OCI-LY3 (cell line): ENCODE measurements at regions not wholly inside any gene's neighbourhood (a gene's known extent, or its start where the extent isn't known, plus 50 kb on each side); places are given as distances from the start of the nearest gene placed in this dataset.

Source experiments
- CTCF ChIP-seq: fragments of 200-600, 300-600 bp; sonication (generic); IDR thresholded peaks from 2 replicates; pipeline ENCODE4 v1.5.1; 2014; ENCODE audit warnings: antibody characterized with exemption, low read length, low read depth
- EZH2phosphoT487 ChIP-seq: fragments of 200-600 bp; shearing (Covaris generic); IDR thresholded peaks from 2 replicates; pipeline ENCODE4 v1.6.1; 2018; ENCODE audit warnings: antibody characterized with exemption, mixed run types, low read depth

- TF ChIP-seq CTCF, result no peak
- no peak for TF ChIP-seq EZH2phosphoT487
Observed at GRCh38 chr6:140201787-140202458, 827.5 kb upstream of the CITED2 start.
